GM23338 (cell line): ENCODE measurements at regions not wholly inside any gene's neighbourhood (a gene's known extent, or its start where the extent isn't known, plus 50 kb on each side); places are given as distances from the start of the nearest gene placed in this dataset.
A peak's percentile ranks its signal among the peaks of the same experiment; 100 is the strongest.

Source experiments
- ATAC-seq: fragments of 200-7000 bp; cut with Tn5 transposase; 3 replicates; pipeline ENCODE4 v1.9.1; 2020
- DNase-seq: peaks from one replicate; pipeline ENCODE4 v3.0.0-alpha.2; 2015; ENCODE audit warnings: low spot score
- H2AFZ ChIP-seq: fragments of 200-600 bp; sonication (generic); 2 replicates; pipeline ENCODE4 v1.8.0; 2016; ENCODE audit warnings: antibody characterized with exemption, mild to moderate bottlenecking, moderate library complexity
- H3F3A ChIP-seq: fragments of 200-600 bp; sonication (generic); replicated peaks from 2 replicates; pipeline ENCODE4 v1.8.0; 2017; ENCODE audit warnings: antibody characterized with exemption, mixed run types, low read depth
- H3K27ac ChIP-seq: fragments of 200-600 bp; sonication (generic); 2 replicates; pipeline ENCODE4 v1.6.1; 2016; ENCODE audit warnings: low read depth
- H3K27me3 ChIP-seq: fragments of 200-600 bp; sonication (generic); 2 replicates; pipeline ENCODE4 v1.8.0; 2016; ENCODE audit warnings: mild to moderate bottlenecking, mixed run types, moderate library complexity; ENCODE audit not compliant: insufficient read depth
- H3K36me3 ChIP-seq: fragments of 200-600 bp; sonication (generic); 2 replicates; pipeline ENCODE4 v1.8.0; 2016; ENCODE audit warnings: mild to moderate bottlenecking; ENCODE audit not compliant: insufficient read depth
- H3K4me1 ChIP-seq: fragments of 200-600 bp; sonication (generic); 2 replicates; pipeline ENCODE4 v1.8.0; 2016; ENCODE audit warnings: mild to moderate bottlenecking, moderate library complexity; ENCODE audit not compliant: insufficient read depth
- H3K4me2 ChIP-seq: fragments of 200-600 bp; sonication (generic); 2 replicates; pipeline ENCODE4 v1.7.1; 2017; ENCODE audit warnings: mixed run types
- H3K4me3 ChIP-seq: fragments of 200-600 bp; sonication (generic); 2 replicates; pipeline ENCODE4 v1.6.1; 2016; ENCODE audit warnings: mixed run types
- H3K79me2 ChIP-seq: fragments of 200-600 bp; sonication (generic); replicated peaks from 2 replicates; pipeline ENCODE4 v1.8.0; 2017; ENCODE audit warnings: mild to moderate bottlenecking; ENCODE audit not compliant: insufficient read depth
- H3K9me2 ChIP-seq: fragments of 200-600 bp; sonication (generic); 2 replicates; pipeline ENCODE4 v1.8.0; 2017; ENCODE audit not compliant: insufficient read depth
- H4K20me1 ChIP-seq: fragments of 200-600 bp; sonication (generic); replicated peaks from 2 replicates; pipeline ENCODE4 v1.8.0; 2017; ENCODE audit warnings: mild to moderate bottlenecking; ENCODE audit not compliant: insufficient read depth
- H3K27ac Mint-ChIP-seq: 2 replicates; pipeline ENCODE4 v1.8.0; 2020; ENCODE audit warnings: inconsistent platforms, mild to moderate bottlenecking, moderate library complexity, mixed read lengths
- H3K27me3 Mint-ChIP-seq: 3 replicates; pipeline ENCODE4 v1.8.0; 2022; ENCODE audit warnings: low read depth, mild to moderate bottlenecking, moderate library complexity, mixed read lengths, inconsistent platforms; ENCODE audit not compliant: insufficient read depth, poor library complexity
- H3K36me3 Mint-ChIP-seq: 3 replicates; pipeline ENCODE4 v1.8.0; 2021; ENCODE audit warnings: low read depth, mild to moderate bottlenecking, inconsistent platforms, moderate library complexity, mixed read lengths
- H3K4me1 Mint-ChIP-seq: 3 replicates; pipeline ENCODE4 v1.8.0; 2020; ENCODE audit warnings: mild to moderate bottlenecking, inconsistent platforms, mixed read lengths
- H3K4me3 Mint-ChIP-seq: 3 replicates; pipeline ENCODE4 v1.8.0; 2021; ENCODE audit warnings: moderate library complexity, mild to moderate bottlenecking, inconsistent platforms, mixed read lengths
- H3K9me3 Mint-ChIP-seq: 3 replicates; pipeline ENCODE4 v1.8.0; 2020; ENCODE audit warnings: moderate library complexity, mild to moderate bottlenecking, inconsistent platforms, mixed read lengths
- CREB1 ChIP-seq: fragments of 250-450 bp; sonication (Bioruptor Pico); IDR thresholded peaks from 2 replicates; pipeline ENCODE4 v1.5.0; 2020; ENCODE audit warnings: low read depth, mild to moderate bottlenecking, moderate library complexity
- CTCF ChIP-seq, 2 experiments: fragments of 200-600 bp in 1 of 2; sonication (generic) in 1 of 2; conservative IDR thresholded peaks; 2 replicates each; pipeline versions ENCODE4 v1.5.1 to v1.6.1; 2016 to 2017; ENCODE audit warnings: antibody characterized with exemption in 2 of 2, low read depth in 2 of 2, mild to moderate bottlenecking in 2 of 2, moderate library complexity in 1 of 2
- ETS1 ChIP-seq: IDR thresholded peaks from 2 replicates; pipeline ENCODE4 v1.6.1; 2016; ENCODE audit warnings: antibody characterized with exemption
- EZH2phosphoT487 ChIP-seq: fragments of 200-600 bp; sonication (generic); IDR thresholded peaks from one replicate; pipeline ENCODE4 v1.8.1; 2018; ENCODE audit warnings: antibody characterized with exemption; ENCODE audit not compliant: unreplicated experiment
- JUNB ChIP-seq: IDR thresholded peaks from one replicate; pipeline ENCODE4 v1.6.1; 2016; ENCODE audit warnings: antibody characterized with exemption; ENCODE audit not compliant: unreplicated experiment
- NANOG ChIP-seq: IDR thresholded peaks from 2 replicates; pipeline ENCODE4 v1.6.1; 2016; ENCODE audit warnings: antibody characterized with exemption, borderline replicate concordance
- POLR2AphosphoS5 ChIP-seq: IDR thresholded peaks from 2 replicates; pipeline ENCODE4 v1.6.1; 2016; ENCODE audit warnings: antibody characterized with exemption, low read depth
- REST ChIP-seq: IDR thresholded peaks from one replicate; pipeline ENCODE4 v1.6.1; 2018; ENCODE audit warnings: antibody characterized with exemption; ENCODE audit not compliant: unreplicated experiment
- STAT1 ChIP-seq: IDR thresholded peaks from one replicate; pipeline ENCODE4 v1.6.1; 2016; ENCODE audit warnings: antibody characterized with exemption; ENCODE audit not compliant: unreplicated experiment
- ZNF331 ChIP-seq: fragments of 250-450 bp; sonication (Bioruptor Pico); IDR thresholded peaks from 2 replicates; pipeline ENCODE4 v1.5.0; 2020; ENCODE audit warnings: low read depth, mild to moderate bottlenecking, moderate library complexity

- Histone ChIP-seq H3K79me2 (no peaks in the 10 kb centered on the region), H4K20me1 (no peaks in the 10 kb centered on the region), H3K9me2 (peaks cover 3% of the 10 kb centered on the region; the same call in 1 of the 2 replicates), H3K27me3 (no peaks in the 10 kb centered on the region), H3K4me2 (no peak overlapping the region), H3F3A (no peaks in the 10 kb centered on the region), H3K27ac (no peak overlapping the region), H2AFZ (peak overlapping the region; percentile 92), H3K36me3 (no peaks in the 10 kb centered on the region), H3K4me1 (no peaks in the 10 kb centered on the region), H3K4me3 (no peak overlapping the region)
- H3K4me1 Mint-ChIP-seq: 0 out of 3 replicates have a peak, but pooled peaks cover 2% of the 10 kb centered on the region
- H3K27me3 Mint-ChIP-seq: peaks cover 2% of the 10 kb centered on the region
- H3K27ac Mint-ChIP-seq: no peak overlapping the region
- no peak for ATAC-seq
- no peak for TF ChIP-seq STAT1
- TF ChIP-seq REST: peak; percentile 53
- DNase-seq: no peak
- H3K9me3 Mint-ChIP-seq: peaks cover 9% of the 10 kb centered on the region; the same call in 1 of the 3 replicates
- H3K4me3 Mint-ChIP-seq: no peak overlapping the region
- H3K36me3 Mint-ChIP-seq: peaks cover 5% of the 10 kb centered on the region; the same call in 2 of the 3 replicates
Observed at GRCh38 chr6:19921786-19922185, 84.6 kb downstream of the ID4 start.

- no peaks in the 10 kb centered on the region for H3K27me3 ChIP-seq
- H3K4me3 ChIP-seq: no peak overlapping the region
- no peaks in the 10 kb centered on the region for H3K79me2 ChIP-seq
- no peaks in the 10 kb centered on the region for H3K4me1 ChIP-seq
- no peaks in the 10 kb centered on the region for H4K20me1 ChIP-seq
- no peaks in the 10 kb centered on the region for H3F3A ChIP-seq
- 0 out of 2 replicates have a peak, but pooled peaks cover 3% of the 10 kb centered on the region for H3K9me2 ChIP-seq
- H2AFZ ChIP-seq: no peak overlapping the region
- Mint-ChIP-seq H3K27ac (no peak overlapping the region), H3K4me1 (peaks cover 5% of the 10 kb centered on the region; the same call in 1 of the 3 replicates), H3K36me3 (no peaks in the 10 kb centered on the region), H3K4me3 (no peak overlapping the region), H3K27me3 (peaks cover 2% of the 10 kb centered on the region), H3K9me3 (no peaks in the 10 kb centered on the region)
- ATAC-seq: no peak
- no peak overlapping the region for H3K27ac ChIP-seq
- no peak overlapping the region for H3K4me2 ChIP-seq
- H3K36me3 ChIP-seq: no peaks in the 10 kb centered on the region
- no peak for DNase-seq
- TF ChIP-seq POLR2AphosphoS5 (no peak), REST (no peak), JUNB (no peak), STAT1 (no peak), NANOG (no peak), ZNF331 (no peak), ETS1 (no peak), EZH2phosphoT487 (no peak), CREB1 (CRISPR knock-in tag) (no peak), CTCF (conservative IDR thresholded peaks at IDR 0.05; ENCODE audit: low read depth in 2 of 2) (no peak)
Observed at GRCh38 chr6:19925533-19925932, 88.4 kb downstream of the ID4 start.
